ENCODE measurements at regions not wholly inside any gene's neighbourhood (a gene's known extent, or its start where the extent isn't known, plus 50 kb on each side); places are given as distances from the start of the nearest gene placed in this dataset.
"Not testable (repeated sequence)": the region's sequence is repeated elsewhere in the genome, so short reads cannot be mapped to it uniquely, and the experiment has no call there.

DNA sequence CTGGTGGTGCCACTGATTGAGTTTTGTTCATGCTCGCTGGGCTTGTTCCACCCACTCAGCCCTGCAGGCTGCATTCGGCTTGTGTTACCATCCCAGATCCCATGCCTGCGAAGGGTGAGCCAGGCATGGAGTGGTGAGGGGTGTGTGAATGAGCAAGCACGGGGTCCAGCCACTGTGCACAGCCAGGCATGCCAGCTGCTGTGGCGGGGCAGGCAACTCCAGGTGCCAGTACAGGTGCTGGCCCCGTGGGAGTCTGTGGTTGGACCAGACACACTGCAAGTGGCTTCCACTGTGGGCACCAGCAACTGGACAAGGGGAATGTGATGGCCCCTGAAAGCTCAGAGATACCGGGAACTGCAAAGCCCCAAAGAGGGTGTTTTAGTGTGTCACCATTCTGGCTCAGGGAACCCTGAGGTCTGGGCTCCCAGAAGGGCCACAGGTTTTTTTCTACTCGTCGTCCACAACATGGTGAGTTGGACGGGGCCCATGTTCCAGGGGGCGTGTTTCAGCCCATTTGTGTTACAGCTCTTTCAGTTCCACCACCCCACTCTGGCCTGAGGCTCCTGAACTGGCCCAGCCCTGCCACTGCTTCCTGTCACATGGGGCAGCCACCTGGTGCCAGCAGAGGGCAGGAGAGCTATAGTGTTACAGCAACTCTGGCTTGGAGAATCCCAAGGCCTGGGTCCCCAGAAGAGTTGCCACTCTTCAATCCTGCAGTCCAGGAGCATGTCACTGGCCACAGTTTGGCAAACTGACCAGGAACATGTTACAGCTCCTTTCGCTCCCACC, 217.0 kb upstream of the OBI1 start:
- DNase-seq (ENCODE audit: low read depth in 2 of 3, low spot score in 2 of 3), result no peak

DNA sequence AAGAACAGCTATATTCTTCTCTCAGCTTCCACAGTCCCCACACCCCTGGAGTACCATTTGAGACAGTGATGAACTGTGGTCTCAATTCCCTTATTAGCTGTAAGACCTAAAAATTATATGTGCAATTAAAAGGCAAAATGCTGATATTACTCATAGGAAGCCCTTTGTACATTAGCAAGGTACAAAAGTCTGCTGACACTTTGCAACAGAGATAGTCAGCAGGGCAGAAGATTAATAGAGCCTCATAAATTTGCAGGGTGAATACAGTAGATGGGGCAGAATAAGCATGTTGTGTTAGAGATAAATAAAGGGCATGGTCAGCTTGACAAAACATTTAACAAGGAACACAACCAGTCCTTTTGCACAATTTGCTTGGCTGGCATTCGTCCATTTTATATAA, 210.0 kb upstream of the OBI1 start:
- no peak for DNase-seq (ENCODE audit: low read depth in 2 of 3, low spot score in 2 of 3)

DNA sequence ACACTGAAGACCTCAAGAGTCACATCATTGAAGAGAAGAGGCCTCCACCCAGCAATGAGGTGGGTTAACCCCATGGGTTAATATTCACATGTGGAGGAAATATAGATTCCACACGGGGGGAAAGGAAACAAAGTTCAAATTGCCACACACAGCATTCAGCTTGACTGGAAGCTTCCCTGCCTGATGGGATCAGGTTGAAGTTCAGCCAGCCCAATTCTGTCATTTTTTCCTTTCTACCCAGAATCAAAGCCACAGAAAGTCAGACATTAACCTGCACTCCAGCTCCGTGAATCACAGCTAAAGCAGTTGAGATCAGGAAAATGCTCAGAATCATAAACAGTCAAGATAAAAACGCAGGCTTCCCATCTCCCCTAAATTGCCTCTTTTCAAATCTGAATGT, 208.7 kb upstream of the OBI1 start:
- DNase-seq (ENCODE audit: low read depth in 2 of 3, low spot score in 2 of 3), result no peak

DNA sequence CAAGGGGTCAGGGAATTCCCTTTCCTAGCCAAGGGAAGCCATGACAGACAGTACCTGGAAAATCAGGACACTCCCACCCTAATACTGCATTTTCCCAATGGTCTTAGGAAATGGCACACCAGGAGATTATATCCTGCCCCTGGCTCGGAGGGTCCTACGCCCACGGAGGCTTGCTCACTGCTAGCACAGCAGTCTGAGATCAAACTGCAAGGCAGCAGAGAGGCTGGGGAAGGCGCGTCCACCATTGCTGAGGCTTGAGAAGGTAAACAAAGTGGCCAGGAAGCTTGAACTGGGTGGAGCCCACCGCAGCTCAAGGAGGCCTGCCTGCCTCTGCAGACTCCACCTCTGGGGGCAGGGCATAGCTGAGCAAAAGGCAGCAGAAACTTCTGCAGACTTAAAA, 207.1 kb upstream of the OBI1 start:
- DNase-seq (ENCODE audit: low read depth in 2 of 3, low spot score in 2 of 3), result not testable (repeated sequence)

DNA sequence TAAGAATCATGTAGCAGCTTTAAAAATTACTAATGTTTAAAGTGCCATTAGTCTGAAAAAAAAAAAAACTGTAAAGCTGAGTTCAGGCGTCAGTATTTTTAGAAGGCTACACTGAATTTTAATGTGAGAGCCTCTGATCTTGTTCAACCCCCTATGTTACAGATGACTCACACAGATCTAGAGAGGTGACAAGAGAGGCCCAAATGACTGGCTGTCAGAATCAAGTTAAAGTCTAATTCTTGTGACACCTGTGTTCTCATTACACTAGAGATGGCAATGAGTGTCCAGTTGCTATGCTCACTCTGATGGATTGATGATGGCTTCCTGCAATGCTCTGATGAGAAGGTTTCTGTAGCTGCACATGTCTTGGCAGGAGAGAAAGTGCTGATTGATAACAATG, 203.5 kb upstream of the OBI1 start:
- no peak for DNase-seq (ENCODE audit: low read depth in 2 of 3, low spot score in 2 of 3)

DNA sequence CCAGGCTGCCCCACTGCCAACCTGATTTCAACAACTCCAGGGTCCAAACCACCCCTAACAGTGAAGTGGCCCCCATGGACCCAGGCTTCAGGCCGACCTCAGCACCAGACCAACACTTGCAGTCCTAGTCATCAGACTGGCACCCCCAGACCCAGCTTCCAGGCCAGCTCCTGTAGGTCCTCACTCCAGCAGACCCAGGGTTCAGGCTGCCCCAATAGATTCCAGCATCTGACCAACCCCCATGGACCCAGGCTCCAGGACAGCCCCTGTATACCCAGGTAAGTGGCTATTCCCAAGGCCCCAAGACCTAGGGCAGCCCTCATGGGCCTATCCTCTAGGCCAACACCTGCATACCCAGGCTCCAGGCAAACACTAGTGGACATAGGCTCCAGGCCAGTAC, 193.8 kb upstream of the OBI1 start:
- DNase-seq (ENCODE audit: low read depth in 2 of 3, low spot score in 2 of 3), result no peak

DNA sequence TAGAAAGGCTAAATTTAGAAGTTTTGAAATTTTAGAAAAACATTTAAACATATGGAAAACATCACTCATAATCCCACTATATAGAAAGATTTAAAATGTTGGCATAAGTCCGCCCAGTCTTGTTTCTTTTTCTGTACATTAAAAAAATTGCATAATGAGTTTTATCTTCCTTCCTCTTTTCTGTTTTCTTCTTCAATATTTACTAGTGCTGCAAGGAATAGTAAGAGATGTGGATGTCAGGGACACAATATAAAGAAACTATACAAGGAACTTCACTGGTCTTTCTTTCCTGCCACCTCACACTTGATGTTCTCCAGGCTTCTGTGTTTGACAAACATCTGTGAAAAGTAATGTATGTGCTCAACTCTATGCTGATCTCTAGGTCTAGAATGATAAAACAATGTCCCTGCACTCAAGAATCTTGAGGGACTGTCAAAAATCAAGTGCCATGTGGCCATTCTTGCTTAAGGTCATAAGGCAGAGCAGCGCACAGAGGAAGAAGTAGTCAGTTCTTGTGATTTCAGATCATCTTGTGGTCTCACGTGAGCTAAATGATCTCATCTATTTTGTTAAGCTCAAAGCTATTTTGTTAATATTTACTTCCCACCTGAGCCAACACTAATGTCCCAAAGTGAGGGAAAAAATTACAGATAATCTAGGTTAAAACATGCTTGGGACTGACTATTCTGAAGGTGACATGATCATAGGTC, 186.9 kb upstream of the OBI1 start:
- no peak for DNase-seq (ENCODE audit: low read depth in 2 of 3, low spot score in 2 of 3)

DNA sequence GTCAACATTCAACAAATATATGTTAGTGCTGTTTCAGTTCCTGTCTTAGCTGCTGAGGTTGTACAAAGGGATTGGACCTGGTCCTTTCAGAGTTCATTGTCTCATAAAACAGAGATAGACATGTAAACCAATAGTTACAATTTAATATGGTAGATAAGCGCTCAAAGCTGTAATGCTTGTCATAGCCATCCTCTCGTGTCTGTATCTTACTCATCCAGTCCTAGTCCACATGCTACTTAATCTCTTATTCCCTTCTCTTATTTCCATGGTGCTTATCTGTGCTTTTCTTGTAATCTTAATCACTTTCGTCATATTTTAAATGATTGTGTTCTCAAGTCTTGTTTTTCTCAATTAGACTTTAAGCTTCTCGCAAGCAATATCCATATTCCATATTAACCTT, 185.2 kb upstream of the OBI1 start:
- DNase-seq (ENCODE audit: low read depth in 2 of 3, low spot score in 2 of 3), result no peak

DNA sequence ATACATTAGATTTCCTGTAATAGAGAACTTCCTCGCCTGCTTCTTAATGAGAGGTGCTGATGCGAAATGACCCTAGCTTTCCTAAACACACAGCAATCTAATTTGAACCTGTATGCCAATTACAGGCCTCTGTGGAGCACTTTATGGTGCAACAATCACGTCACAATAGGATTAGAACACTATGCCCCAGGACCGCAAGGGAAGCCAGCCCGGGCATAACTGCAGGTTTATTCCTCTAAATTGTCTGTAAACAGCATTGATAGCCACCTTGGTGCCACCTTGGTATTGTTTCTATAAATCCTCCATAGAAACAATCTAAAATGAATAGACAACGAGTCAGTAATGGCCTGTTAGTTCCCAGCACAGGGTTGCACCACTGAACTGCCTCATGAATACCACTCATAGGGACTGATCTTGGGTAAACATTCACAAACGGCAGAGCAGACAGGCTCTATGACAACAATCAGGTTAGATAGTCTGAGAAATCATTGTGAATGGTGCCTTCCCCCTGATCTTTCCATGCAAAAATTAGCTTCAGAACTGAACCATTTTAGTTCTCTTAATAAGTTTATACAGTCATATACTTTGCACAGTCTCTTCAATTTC, 182.5 kb upstream of the OBI1 start:
- DNase-seq (ENCODE audit: low read depth in 2 of 3, low spot score in 2 of 3), result no peak

DNA sequence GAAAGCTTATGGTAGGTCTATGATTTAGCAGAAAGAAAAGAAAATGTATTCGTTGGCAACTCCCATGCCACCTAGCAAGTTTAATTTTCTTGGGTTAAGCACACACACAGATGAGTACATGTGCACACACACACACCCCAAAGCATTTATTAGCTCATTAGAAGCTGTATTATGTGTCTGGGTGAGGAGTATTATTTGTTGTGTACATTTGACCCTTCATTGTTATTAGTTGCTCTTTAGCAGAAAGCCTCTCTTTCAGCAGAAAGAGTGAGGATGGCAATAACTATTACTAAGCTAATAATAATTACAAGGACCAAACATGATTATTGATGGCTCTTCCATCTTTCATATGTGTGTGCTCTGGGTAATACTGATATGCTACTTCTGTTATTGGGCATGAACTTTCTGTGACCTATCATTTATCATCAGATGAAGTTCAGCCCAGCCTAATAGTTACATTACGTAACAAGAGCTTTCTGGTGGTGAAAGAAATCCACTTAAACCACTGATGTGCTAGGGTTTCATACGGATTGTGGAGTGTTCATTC, 177.4 kb upstream of the OBI1 start:
- DNase-seq (ENCODE audit: low read depth in 2 of 3, low spot score in 2 of 3), result no peak

DNA sequence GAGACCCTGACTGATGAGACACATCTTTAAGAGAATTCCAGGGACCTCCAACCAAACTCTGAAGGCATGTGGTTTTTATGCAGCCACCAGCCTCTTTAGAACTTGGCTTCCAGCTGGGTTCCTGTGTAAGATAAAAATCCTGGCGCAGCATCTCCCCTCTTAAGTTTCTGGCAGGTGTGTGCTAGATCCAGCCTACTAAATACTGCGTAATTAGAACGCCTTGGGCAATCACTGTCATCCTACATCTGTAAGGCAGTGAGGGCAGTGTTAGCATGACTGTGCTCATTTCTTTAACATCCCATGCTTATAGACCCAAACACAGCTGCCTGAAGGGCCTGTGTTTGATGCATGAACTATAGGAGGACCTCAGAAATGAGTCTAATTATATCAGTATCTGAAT, 173.5 kb upstream of the OBI1 start:
- DNase-seq (ENCODE audit: low read depth in 2 of 3, low spot score in 2 of 3), result no peak

DNA sequence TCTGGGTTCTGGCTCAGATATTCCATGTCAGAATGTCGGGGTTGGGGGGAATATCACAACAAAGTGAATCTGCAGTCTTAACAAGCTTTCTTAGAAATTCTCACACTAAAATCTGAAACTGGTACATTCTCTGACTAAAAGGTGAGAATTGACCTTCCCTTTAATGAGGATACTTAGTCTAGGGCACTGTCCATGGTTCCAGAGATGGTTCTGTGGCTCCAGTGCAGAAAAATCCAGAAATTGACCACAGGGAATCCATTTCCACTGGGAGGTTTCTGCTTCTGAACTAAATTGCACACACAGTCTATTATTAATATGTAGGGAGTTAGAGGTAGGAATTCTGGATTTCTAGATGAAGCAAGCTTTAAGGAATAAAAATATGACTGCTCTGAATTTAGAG, 171.6 kb upstream of the OBI1 start:
- DNase-seq (ENCODE audit: low read depth in 2 of 3, low spot score in 2 of 3), result no peak

DNA sequence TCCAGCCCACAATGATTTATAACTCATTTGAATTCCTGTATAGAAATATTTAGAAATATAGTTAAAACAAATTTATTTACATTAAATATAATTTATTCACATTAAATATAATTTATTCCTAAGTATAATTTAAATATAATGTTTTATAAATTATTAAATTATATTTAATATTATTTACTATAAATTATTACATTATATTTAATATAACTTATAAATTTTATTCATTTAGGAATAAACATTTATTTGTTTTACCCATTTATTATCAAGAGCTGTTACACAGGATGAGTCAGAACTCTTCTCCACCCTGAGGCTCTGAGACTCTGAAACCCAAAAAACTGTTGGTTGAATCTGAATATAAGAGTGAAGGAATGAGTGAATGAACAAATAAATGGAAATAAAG, 170.9 kb upstream of the OBI1 start:
- DNase-seq (ENCODE audit: low read depth in 2 of 3, low spot score in 2 of 3), result no peak

DNA sequence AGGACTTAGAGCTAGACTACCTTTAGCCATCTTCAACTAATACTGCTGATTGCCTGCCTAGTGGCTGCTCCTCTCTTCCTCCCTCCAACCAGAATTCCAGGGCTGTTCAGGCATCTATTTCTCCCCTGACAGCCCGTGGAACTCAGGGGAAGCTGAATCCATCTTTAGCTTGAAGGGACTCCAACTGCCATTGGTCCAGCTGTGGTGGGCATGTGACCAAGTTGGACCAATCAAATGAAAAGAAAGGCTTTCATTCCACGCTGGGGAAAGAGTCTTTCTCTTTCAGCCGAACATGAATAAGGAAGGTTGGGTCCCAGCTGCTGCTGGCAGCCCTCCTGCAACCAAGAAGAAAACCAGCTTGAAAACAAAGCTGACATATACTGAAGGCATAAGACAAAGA, 168.5 kb upstream of the OBI1 start:
- DNase-seq (ENCODE audit: low read depth in 2 of 3, low spot score in 2 of 3), result no peak

DNA sequence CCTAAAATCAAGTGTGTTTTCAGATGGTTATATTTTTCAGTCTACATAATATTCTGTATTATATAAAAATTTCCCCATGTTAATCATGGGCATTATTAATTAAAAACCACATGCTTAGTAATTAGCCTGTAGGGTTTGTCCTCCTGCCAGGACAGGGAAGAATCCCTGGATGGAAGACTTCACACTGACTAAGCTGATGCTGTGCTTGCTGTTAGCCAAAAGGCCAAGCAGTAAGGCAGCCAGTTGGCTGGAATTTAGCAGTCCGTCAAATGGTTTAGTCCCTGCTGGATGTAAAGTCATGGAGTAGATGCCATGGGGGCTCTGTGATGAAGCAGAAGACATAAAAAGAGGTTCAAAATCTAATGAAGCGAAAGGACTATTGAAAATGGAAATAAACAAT, 168.0 kb upstream of the OBI1 start:
- no peak for DNase-seq (ENCODE audit: low read depth in 2 of 3, low spot score in 2 of 3)

DNA sequence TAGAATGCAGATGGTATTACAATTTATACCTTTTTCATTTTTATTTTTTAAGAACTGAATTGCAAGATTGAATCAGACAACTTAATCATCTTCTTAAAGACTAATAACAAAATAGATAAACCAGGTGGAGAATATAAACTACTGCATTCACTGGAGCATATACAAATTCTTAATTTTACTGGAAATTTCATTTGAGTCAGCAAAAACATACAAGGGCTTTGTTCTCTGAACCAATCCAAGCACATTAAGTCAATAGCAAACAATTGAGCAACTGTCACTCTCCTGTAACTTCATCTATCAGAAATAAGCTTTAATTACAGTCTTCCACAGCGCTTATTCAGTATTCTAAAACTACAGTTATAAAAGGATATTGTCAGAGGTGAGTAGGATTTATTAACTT, 167.4 kb upstream of the OBI1 start:
- no peak for DNase-seq (ENCODE audit: low read depth in 2 of 3, low spot score in 2 of 3)

DNA sequence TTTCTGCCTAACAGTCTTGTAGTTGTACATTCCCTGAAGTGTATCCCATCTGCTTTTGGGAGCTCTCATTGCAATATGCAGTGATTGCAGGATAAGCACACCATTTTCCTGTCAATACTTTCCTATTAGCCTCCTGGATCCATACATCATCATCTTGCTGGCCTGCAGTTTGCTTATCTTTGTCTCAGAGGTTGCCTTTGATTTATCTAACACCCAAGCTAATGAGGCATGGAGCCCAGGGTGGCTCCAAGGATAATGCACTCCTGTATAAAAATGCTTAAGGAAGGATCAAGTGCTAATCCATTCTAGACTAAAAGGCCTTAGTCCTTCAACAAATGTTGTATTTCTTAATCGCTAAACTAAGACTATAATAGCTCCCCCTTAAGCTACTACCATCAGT, 161.6 kb upstream of the OBI1 start:
- DNase-seq (ENCODE audit: low read depth in 2 of 3, low spot score in 2 of 3), result no peak

DNA sequence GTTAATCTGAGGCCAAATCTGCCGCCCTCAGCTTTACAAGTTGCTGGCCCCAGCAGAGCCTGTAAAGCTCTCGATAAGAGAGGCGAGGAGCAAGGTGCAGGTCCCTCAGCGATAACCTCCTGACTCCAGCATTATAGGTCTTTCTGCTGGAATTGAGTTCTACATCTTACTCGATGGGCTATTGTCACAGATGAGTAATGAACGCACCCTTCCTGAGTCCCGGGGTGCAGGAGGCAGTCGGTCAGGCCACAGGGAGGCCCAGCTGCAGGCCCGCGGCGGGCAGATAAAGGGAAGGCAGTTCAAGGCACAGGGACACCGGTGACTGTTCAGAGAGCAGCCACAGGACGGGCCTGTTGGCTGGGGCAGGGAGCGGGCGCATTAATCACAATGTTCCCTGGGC, 157.6 kb upstream of the OBI1 start:
- DNase-seq (ENCODE audit: low read depth in 2 of 3, low spot score in 2 of 3), result no peak

DNA sequence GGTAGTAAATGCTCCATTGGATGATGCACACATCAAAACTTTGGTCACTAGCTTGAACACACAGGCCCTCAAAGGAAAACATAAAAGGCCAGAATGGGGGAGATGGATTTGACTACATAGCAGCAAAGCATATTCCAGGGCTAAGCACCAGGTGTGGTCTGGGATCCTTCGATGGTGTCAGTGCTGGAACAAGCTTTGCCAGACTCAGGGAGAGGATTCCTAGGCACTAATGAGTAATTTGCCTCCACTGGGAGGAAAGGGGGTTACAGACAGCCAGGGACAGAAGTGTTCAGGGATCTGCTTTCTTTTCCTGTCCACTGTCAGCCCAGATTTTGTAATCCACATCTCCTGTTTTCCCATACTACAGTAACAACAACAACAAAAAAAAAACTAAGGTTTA, 157.2 kb upstream of the OBI1 start:
- DNase-seq (ENCODE audit: low read depth in 2 of 3, low spot score in 2 of 3), result no peak

DNA sequence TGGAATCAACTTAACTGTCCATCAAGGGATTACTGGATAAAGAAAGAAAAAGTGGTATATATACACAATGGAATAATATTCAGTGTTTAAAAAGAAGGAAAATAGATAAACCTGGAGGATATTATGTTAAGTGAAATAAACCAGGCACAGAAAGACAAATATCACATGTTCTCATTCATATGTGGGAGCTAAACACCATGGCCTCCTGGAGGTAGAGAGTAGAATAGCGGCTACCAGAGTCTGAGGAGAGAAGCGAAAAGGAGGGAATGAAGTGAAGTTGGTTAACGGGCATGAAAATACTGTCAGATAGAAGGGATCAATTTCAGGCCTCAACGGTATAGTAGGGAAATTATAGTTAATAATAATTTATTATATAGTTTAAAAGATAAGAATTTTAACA, 147.5 kb upstream of the OBI1 start:
- no peak for DNase-seq (ENCODE audit: low read depth in 2 of 3, low spot score in 2 of 3)

DNA sequence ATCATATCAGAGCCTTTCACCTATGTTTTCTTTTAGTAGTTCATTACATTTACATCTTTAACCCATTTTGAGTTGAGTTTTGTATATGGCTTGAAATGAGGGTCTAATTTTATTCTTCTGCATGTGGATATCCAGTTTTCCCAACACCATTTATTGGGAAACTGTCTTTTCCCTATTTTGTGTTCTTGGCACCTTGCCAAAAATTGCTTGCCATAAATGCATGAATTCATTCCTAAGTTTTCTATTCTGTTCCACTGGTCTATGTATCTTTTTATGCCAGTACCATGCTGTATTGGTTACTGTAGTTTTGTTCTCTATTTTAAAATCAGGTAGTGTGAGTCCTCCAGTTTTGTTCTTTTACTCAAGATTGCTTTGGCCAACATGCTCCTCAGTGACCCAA, 144.0 kb upstream of the OBI1 start:
- no peak for DNase-seq (ENCODE audit: low read depth in 2 of 3, low spot score in 2 of 3)

DNA sequence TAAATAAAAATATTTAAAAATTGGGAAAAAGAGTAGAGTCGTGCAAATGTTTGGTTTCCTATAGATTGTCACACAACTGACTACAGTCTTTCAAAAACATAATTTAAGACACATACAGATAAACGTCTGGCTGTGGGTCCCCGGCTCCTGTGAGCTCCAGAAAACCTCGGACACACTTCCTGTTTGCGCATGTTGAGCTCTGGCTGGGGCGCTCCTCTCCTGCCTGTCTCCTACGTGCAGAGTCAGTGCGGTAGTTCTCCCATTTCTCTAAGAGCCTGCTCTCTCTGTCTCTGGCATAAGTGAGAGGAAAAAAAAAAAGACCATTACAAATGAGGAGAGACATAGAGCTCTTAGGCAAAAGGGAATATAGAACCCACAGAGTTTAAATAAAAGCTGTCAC, 128.2 kb upstream of the OBI1 start:
- DNase-seq (ENCODE audit: low read depth in 2 of 3, low spot score in 2 of 3), result no peak
